DMS53 treated with DMSO at 0.1 percent for 48 hours (cell line): ENCODE measurements at regions not wholly inside any gene's neighbourhood (a gene's known extent, or its start where the extent isn't known, plus 50 kb on each side); places are given as distances from the start of the nearest gene placed in this dataset.

Experiments used
- DNase-seq: peaks from one replicate; lab custom pipeline; 2025; ENCODE audit not compliant: unreplicated experiment; lab: John Stamatoyannopoulos, UW

DNA sequence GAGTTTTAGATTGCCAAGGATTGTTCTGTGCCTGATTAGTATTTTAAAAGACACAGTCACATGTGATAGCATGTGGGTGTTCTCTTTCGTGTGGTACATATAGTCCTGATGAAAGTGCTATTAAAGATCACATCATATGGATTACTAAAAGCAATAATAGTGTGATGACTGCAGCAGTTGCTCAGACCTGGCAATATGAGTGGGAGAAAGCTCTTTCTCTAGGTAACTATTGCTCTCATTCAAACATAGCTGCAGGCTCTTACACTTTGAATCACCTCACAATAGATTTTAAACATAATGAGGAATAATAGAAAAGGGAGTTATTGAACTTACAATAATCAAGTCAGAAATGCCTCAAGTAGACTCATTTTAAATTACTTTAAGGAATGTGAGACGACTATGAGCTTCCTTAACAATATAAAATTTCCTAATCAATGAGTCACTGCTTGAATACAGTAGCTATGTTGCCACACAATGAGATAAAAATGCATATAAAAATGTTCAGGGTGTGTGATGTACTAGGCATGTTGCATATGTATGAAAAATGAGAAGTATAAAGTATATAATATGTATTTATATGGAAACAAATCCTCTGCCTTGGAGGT lies 452.1 kb downstream of the TMX3 start:
- no peak for DNase-seq

- no peak for DNase-seq
These were observed 458.4 kb downstream of the TMX3 start for GRCh38 chr18:68256418-68257067.

GRCh38 chr18:68244786-68245185 lies 470.1 kb downstream of the TMX3 start:
- no peak for DNase-seq

- no peak for DNase-seq
These were observed 473.0 kb downstream of the TMX3 start for GRCh38 chr18:68241881-68242280.

- no peak for DNase-seq
These were observed 480.2 kb downstream of the TMX3 start for GRCh38 chr18:68234676-68235075.

DNA sequence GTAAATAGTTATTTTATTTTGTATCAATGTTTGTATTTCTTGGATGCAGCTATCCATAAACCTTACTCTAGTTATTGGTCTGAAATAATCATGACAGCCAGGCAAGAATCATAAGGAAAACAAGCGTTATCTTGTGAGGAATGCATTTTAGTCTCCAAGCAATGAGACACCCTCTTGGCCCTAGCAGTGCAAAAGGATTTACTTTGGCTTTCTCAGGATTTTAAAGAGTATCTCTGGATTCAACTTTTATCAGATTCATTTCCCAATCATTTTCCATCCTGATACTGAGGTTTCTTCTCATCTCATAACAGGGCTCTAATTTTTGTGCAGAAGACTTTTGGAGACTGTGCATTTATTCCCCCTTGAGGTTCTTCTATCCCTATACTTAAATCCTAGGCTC lies 480.8 kb downstream of the TMX3 start:
- no peak for DNase-seq

DNA sequence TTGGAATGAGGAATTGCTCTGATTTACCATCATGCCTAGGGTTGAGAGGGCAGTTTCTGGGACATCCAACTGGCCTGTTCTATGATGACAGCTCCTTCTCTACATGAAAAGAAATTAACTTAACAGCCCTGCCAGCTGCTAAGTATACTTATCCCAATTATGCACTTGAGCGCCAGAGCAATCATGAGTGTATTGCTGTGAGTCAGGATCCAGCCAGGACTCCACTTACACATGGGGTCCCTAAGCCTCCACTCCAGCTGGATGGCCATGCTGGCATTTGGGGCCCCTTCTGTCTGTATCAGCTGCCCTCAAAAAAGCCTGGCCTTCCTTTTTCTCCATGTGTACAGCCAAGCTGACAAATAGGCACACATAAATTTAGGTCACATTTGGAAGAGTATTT lies 481.9 kb downstream of the TMX3 start:
- DNase-seq = no peak

DNA sequence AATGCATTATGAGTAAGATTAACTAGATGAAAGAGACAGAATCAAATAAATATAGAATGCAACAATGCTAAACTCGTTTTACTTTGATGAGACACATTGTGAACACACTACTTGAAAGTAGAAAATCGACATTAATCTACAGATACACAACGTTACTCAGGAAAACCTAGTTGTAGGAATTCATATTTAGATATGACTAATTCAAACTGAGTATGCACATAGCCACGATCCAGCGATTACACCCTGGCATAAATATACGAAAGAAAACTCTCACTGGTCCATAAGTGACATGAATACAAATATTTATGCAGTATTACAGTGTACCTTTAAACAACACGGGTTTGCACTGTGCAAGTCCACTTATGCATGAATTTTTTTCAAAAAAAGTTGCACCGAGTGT lies 485.6 kb downstream of the TMX3 start:
- peak; percentile 22 for DNase-seq

DNA sequence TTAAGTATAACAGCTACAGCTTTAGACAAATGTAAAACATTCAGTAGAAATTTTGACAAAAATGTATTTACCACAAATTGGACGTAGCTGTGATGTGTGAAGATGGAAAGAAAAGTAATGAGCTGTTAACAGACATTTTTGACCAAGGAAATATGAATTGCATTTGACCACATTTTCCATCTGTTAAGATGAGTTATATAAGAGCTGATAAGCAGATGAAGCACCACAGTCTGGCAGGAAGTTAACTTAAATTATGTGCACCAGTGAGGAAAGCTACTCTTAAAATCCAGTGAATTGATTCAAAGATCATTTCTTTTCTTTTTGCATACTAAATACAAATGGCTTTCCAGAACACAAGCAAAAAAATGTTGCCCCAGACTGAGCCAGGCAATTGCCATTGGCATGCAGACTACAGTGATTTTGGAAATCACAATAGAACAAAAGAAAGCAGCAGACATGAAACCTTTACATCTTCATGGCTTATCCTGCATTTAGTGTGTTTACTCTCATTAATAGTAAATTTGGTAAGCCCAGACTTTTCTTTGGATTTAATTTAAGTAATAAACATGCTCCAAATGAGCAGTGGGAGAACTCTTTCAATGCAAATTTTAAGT lies 493.7 kb downstream of the TMX3 start:
- DNase-seq = no peak

GRCh38 chr18:68220458-68220857 lies 494.4 kb downstream of the TMX3 start:
- no peak for DNase-seq

DNA sequence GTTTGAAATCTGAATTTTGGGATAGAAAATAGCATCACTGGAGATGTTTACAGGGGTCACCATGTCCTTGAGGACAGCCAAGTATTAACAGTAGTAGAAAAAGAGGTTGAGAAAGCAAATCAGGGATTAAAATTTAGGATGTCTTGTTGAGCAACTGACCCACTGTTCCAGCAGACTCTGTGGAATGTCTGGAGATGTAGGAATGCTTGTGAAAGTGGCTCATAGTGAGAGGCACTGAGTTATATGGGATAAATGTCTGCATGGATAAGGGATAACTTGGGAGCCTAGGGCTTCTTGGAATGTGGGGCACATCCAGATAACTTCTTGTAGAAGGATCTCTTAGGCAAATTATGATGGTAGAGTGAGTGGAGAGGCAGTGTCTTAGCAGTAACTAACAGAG lies 495.0 kb downstream of the TMX3 start:
- DNase-seq = no peak

GRCh38 chr18:68219274-68219673 lies 495.6 kb downstream of the TMX3 start:
- peak; percentile 11 for DNase-seq

- DNase-seq = no peak
These were observed 499.0 kb downstream of the TMX3 start for GRCh38 chr18:68215931-68216330.

- DNase-seq = no peak
These were observed 528.9 kb downstream of the TMX3 start for GRCh38 chr18:68186039-68186438.

GRCh38 chr18:68181956-68182355 lies 533.0 kb downstream of the TMX3 start:
- DNase-seq = no peak

DNA sequence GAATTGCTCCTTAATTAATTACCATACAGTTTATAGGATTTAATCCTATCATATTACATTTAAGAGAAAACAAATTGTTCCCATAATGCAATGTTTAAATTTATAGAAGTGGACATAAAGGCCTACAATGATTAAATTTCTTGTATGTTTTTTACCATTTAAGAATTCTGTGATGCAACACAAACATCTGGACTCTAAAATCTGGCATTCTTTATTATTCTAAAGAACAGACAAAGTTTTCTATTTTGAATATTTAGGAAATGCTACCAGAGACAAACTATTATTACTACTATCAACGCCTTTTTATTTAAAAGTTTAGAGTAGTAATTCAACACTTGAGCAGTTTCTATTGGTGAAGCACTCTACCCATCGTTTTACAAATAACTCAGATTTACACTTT lies 535.1 kb downstream of the TMX3 start:
- no peak for DNase-seq

GRCh38 chr18:68178921-68179320 lies 536.0 kb downstream of the TMX3 start:
- no peak for DNase-seq

- peak; percentile 40 for DNase-seq
These were observed 536.9 kb downstream of the TMX3 start for GRCh38 chr18:68177807-68178702.

DNA sequence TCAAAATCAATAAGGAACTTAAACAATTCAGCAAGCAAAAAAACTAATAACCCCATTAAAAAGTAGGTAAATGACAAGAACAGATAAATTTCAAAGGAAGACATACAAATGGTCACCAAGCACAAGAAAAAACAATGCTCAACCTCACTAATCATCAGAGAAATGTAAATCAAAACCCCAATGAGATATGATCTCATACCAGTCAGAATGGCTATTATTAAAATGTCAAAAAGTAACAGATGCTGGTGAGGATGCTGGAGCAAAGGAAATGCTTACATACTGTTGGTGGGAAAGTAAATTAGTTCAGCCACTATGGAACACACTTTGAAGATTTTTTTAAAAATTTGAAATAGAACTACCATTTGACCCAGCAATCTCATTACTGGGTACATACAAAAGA lies 538.0 kb downstream of the TMX3 start:
- DNase-seq = no peak

GRCh38 chr18:68172842-68173549 lies 541.9 kb downstream of the TMX3 start:
- no peak for DNase-seq

GRCh38 chr18:68164909-68165308 lies 550.0 kb downstream of the TMX3 start:
- DNase-seq = no peak
